ENCODE measurements at regions not wholly inside any gene's neighbourhood (a gene's known extent, or its start where the extent isn't known, plus 50 kb on each side); places are given as distances from the start of the nearest gene placed in this dataset.

GRCh38 chr2:239735131-239735828, 289.9 kb downstream of the NDUFA10 start:
- Histone ChIP-seq H3K27ac (ENCODE audit: extremely low read depth, low read depth, low read length) (no peak overlapping the region), H2AFZ (ENCODE audit: low read depth, low read length) (no peak overlapping the region), H3K4me2 (ENCODE audit: insufficient read depth, low read length) (no peak overlapping the region), H3K4me3 (no peak overlapping the region), H4K20me1 (replicated peaks; ENCODE audit: control insufficient read depth, insufficient read depth, low read length) (no peaks in the 10 kb centered on the region), H3K9ac (ENCODE audit: insufficient read depth in 1 of 2, low read depth in 2 of 2, low read length in 2 of 2) (no peak overlapping the region), H3K36me3 (ENCODE audit: control insufficient read depth, insufficient read depth, low read length) (no peaks in the 10 kb centered on the region), H3K79me2 (ENCODE audit: control insufficient read depth, insufficient read depth, low read length) (no peaks in the 10 kb centered on the region), H3K9me3 (replicated peaks; ENCODE audit: control insufficient read depth, insufficient read depth, low read depth, low read length) (no peaks in the 10 kb centered on the region), H3K27me3 (ENCODE audit: control insufficient read depth in 2 of 2, insufficient read depth in 2 of 2, low read length in 2 of 2) (peaks cover 0 to 12% of the 10 kb centered on the region in 2 experiments; a peak in 1 of 5 replicates), H3K9me1 (ENCODE audit: control insufficient read depth, insufficient read depth, low read length) (no peaks in the 10 kb centered on the region), H3K4me1 (replicated peaks in 1 of 2; ENCODE audit: control insufficient read depth in 2 of 2, insufficient read depth in 2 of 2, low read length in 2 of 2) (no peaks in the 10 kb centered on the region; a peak in 1 of 5 replicates)
- BruUV-seq (replicated peaks) = no TSS peak
- WGBS (ENCODE audit: insufficient coverage, low coverage, missing lambda C conversion rate) = 0% methylated on average over 12 of the region's 23 CpGs
- no peak for FAIRE-seq
- POLR2A ChIA-PET = interaction anchor here (0.5 kb wide), 1 partner anchor 217 kb away, joined by 5 read pairs; no protein-coding TSS in a partner anchor
- peak; percentile 15 to 38 (median 26) for DNase-seq (ENCODE audit: extremely low read depth in 1 of 4, low spot score in 3 of 4)
- CTCF ChIA-PET (ENCODE audit: low intra/inter-chr PET ratio) = no interaction called here
- intact Hi-C loops (cut with micrococcal nuclease) (no loop called here), in situ Hi-C loops (cut with MboI) (no loop called here)
- ATAC-seq = peak; percentile 92
- no peak for TF ChIP-seq ZNF449 (CRISPR knock-in tag; IDR thresholded peaks at IDR 0.05)
- no peak for TF ChIP-seq C11orf30 (IDR thresholded peaks at IDR 0.05; ENCODE audit: low read depth)
- no peak for TF ChIP-seq ARID4B (CRISPR knock-in tag; IDR thresholded peaks at IDR 0.05)
- no peak for TF ChIP-seq ZNF75A (CRISPR knock-in tag; IDR thresholded peaks at IDR 0.05)
- no peak for TF ChIP-seq ZNF324 (CRISPR knock-in tag; IDR thresholded peaks at IDR 0.05)
- TF ChIP-seq EGR1 (conservative IDR thresholded peaks at IDR 0.05) = no peak
- TF ChIP-seq ZNF589 (CRISPR knock-in tag; IDR thresholded peaks at IDR 0.05; ENCODE audit: low read depth) = no peak
- no peak for TF ChIP-seq CREB3L1 (IDR thresholded peaks at IDR 0.05; ENCODE audit: borderline replicate concordance, low read depth)
- no peak for TF ChIP-seq BRF2 (IDR thresholded peaks at IDR 0.05; ENCODE audit: borderline replicate concordance, insufficient read depth, insufficient read length)
- no peak for TF ChIP-seq GTF2B (IDR thresholded peaks at IDR 0.05; ENCODE audit: extremely low read depth, insufficient read length)
- TF ChIP-seq RAD51 (IDR thresholded peaks at IDR 0.05; ENCODE audit: borderline replicate concordance, low read depth) = peak; percentile 83
- TF ChIP-seq ZBTB7A (IDR thresholded peaks at IDR 0.05; ENCODE audit: borderline replicate concordance, control insufficient read depth, low read depth, low read length) = no peak
